ENCODE measurements at regions not wholly inside any gene's neighbourhood (a gene's known extent, or its start where the extent isn't known, plus 50 kb on each side); places are given as distances from the start of the nearest gene placed in this dataset.

DNA sequence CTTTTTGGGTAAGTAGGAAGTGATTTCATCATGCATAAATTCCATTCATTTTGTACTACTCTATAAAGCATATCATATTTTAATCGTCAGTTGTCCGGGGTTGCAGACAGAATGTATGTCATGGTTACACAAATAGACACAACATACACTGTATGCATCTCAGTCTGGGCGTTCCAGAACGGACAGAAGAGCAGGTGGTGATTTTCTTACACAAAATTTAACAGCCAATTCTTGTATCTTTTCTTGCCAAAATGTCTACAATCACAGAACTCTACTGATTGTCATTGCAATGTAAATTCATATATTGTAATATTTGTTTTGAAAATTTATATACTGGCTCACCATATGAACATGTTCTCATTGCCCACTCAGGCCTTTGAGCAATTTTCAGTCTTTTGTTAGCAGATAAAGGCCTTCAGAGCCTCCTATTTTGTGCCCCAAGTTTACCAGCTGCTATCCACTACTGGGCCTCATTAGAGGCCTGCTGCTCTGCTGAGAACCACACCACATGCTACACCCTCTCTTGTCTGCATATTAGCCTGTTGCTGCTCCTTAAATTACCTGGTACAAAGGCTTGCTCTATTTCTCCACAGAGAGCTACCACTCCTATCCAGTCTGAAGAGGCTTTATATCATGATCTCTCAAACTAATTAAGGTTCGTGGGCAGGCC is 61.5 kb downstream of the PRDM13 start:
- TF ChIP-seq CREB1 (IDR thresholded peaks at IDR 0.05; ENCODE audit: low read depth) (no peak), EP300 (IDR thresholded peaks at IDR 0.05; ENCODE audit: borderline replicate concordance) (no peak), TAF1 (IDR thresholded peaks at IDR 0.05; ENCODE audit: low read depth) (no peak), YY1 (IDR thresholded peaks at IDR 0.05; ENCODE audit: low read depth) (no peak), TCF12 (IDR thresholded peaks at IDR 0.05; ENCODE audit: low read depth) (no peak), RAD21 (IDR thresholded peaks at IDR 0.05; ENCODE audit: low read depth) (no peak), EGR1 (IDR thresholded peaks at IDR 0.05) (no peak)
- TF ChIP-seq, protein P1, sequence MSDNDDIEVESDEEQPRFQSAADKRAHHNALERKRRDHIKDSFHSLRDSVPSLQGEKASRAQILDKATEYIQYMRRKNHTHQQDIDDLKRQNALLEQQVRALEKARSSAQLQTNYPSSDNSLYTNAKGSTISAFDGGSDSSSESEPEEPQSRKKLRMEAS (IDR thresholded peaks at IDR 0.05): no peak
- TF ChIP-seq, protein P2, sequence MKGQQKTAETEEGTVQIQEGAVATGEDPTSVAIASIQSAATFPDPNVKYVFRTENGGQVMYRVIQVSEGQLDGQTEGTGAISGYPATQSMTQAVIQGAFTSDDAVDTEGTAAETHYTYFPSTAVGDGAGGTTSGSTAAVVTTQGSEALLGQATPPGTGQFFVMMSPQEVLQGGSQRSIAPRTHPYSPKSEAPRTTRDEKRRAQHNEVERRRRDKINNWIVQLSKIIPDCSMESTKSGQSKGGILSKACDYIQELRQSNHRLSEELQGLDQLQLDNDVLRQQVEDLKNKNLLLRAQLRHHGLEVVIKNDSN (IDR thresholded peaks at IDR 0.05): no peak
- TF ChIP-seq, protein P3, sequence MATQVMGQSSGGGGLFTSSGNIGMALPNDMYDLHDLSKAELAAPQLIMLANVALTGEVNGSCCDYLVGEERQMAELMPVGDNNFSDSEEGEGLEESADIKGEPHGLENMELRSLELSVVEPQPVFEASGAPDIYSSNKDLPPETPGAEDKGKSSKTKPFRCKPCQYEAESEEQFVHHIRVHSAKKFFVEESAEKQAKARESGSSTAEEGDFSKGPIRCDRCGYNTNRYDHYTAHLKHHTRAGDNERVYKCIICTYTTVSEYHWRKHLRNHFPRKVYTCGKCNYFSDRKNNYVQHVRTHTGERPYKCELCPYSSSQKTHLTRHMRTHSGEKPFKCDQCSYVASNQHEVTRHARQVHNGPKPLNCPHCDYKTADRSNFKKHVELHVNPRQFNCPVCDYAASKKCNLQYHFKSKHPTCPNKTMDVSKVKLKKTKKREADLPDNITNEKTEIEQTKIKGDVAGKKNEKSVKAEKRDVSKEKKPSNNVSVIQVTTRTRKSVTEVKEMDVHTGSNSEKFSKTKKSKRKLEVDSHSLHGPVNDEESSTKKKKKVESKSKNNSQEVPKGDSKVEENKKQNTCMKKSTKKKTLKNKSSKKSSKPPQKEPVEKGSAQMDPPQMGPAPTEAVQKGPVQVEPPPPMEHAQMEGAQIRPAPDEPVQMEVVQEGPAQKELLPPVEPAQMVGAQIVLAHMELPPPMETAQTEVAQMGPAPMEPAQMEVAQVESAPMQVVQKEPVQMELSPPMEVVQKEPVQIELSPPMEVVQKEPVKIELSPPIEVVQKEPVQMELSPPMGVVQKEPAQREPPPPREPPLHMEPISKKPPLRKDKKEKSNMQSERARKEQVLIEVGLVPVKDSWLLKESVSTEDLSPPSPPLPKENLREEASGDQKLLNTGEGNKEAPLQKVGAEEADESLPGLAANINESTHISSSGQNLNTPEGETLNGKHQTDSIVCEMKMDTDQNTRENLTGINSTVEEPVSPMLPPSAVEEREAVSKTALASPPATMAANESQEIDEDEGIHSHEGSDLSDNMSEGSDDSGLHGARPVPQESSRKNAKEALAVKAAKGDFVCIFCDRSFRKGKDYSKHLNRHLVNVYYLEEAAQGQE (IDR thresholded peaks at IDR 0.05; ENCODE audit: low read depth): no peak
